ENCODE measurements at regions not wholly inside any gene's neighbourhood (a gene's known extent, or its start where the extent isn't known, plus 50 kb on each side); places are given as distances from the start of the nearest gene placed in this dataset.

GRCh38 chr21:26653430-26653829, 80.3 kb upstream of the CYYR1 start:
- Histone ChIP-seq H3K36me3 (ENCODE audit: control insufficient read depth, insufficient read depth, low read length) (no peaks in the 10 kb centered on the region), H3K27ac (ENCODE audit: low read length) (no peak overlapping the region), H3K27me3 (ENCODE audit: control insufficient read depth, insufficient read depth, low read length) (no peaks in the 10 kb centered on the region), H3K4me3 (ENCODE audit: low read depth in 2 of 2, low read length in 2 of 2) (no peak overlapping the region), H3K4me1 (ENCODE audit: control insufficient read depth, insufficient read depth, low read length) (no peaks in the 10 kb centered on the region), H3K9me3 (ENCODE audit: control insufficient read depth, insufficient read depth, low read depth, low read length) (no peaks in the 10 kb centered on the region)
- intact Hi-C loops (cut with micrococcal nuclease; ENCODE audit: unreplicated experiment) = no loop called here
- ChIA-PET CTCF (no interaction called here), POLR2A (no interaction called here)
- no TSS peak for BruUV-seq (replicated peaks)
- no peak for TF ChIP-seq CTCF (IDR thresholded peaks at IDR 0.05)
- no peak for TF ChIP-seq POLR2AphosphoS5 (IDR thresholded peaks at IDR 0.05; ENCODE audit: low read depth, low read length)
- TF ChIP-seq SIN3A (IDR thresholded peaks at IDR 0.05; ENCODE audit: borderline replicate concordance, insufficient read depth, low read depth, low read length) = no peak
- TF ChIP-seq REST (IDR thresholded peaks at IDR 0.05; ENCODE audit: insufficient read depth in 1 of 2, low read depth in 2 of 2, low read length in 1 of 2) = no peak
- TF ChIP-seq TCF7L2 (IDR thresholded peaks at IDR 0.05; ENCODE audit: low read depth, low read length) = no peak
- no peak for ATAC-seq
- in situ Hi-C loops (cut with HindIII; ENCODE audit: low pct_unique_long_range_greater_than_20kb, low sequenced_read_pairs) = no loop called here
- DNase-seq (ENCODE audit: low read depth, low spot score) = no peak

- no peaks in the 10 kb centered on the region for H3K27me3 ChIP-seq (ENCODE audit: control insufficient read depth, insufficient read depth, low read length)
- no peak overlapping the region for H3K27ac ChIP-seq (ENCODE audit: low read length)
- no peak for TF ChIP-seq SIN3A (IDR thresholded peaks at IDR 0.05; ENCODE audit: borderline replicate concordance, insufficient read depth, low read depth, low read length)
- no peak for TF ChIP-seq CTCF (IDR thresholded peaks at IDR 0.05)
- TF ChIP-seq REST (IDR thresholded peaks at IDR 0.05; ENCODE audit: insufficient read depth in 1 of 2, low read depth in 2 of 2, low read length in 1 of 2) = no peak
- TF ChIP-seq TCF7L2 (IDR thresholded peaks at IDR 0.05; ENCODE audit: low read depth, low read length) = no peak
- no peak for TF ChIP-seq POLR2AphosphoS5 (IDR thresholded peaks at IDR 0.05; ENCODE audit: low read depth, low read length)
- intact Hi-C loops (cut with micrococcal nuclease; ENCODE audit: unreplicated experiment) (no loop called here), in situ Hi-C loops (cut with HindIII; ENCODE audit: low pct_unique_long_range_greater_than_20kb, low sequenced_read_pairs) (no loop called here)
- DNase-seq (ENCODE audit: low read depth, low spot score) (no peak), ATAC-seq (no peak)
- H3K4me3 ChIP-seq (ENCODE audit: low read depth in 2 of 2, low read length in 2 of 2) = no peak overlapping the region
- H3K36me3 ChIP-seq (ENCODE audit: control insufficient read depth, insufficient read depth, low read length) = no peaks in the 10 kb centered on the region
- H3K4me1 ChIP-seq (ENCODE audit: control insufficient read depth, insufficient read depth, low read length) = no peaks in the 10 kb centered on the region
- BruUV-seq (replicated peaks) = no TSS peak
- POLR2A ChIA-PET = no interaction called here
- CTCF ChIA-PET = no interaction called here
- H3K9me3 ChIP-seq (ENCODE audit: control insufficient read depth, insufficient read depth, low read depth, low read length) = no peaks in the 10 kb centered on the region
Observed at GRCh38 chr21:26652854-26653253, 79.8 kb upstream of the CYYR1 start.
